K562 (cell line): ENCODE measurements at regions not wholly inside any gene's neighbourhood (a gene's known extent, or its start where the extent isn't known, plus 50 kb on each side); places are given as distances from the start of the nearest gene placed in this dataset.

Experiments used
- BRCA1 ChIP-seq, 2 experiments: fragments of 450-650 bp in 1 of 2; sonication (generic) in 1 of 2; formaldehyde crosslinking in 1 of 2; IDR thresholded peaks; 2 replicates each; pipeline versions ENCODE4 v1.5.0 to v1.6.1; 2017 to 2020; ENCODE audit warnings: mild to moderate bottlenecking in 1 of 2, missing genetic modification reagents in 1 of 2
- ELK1 ChIP-seq: sonication (generic); formaldehyde crosslinking; IDR thresholded peaks from 2 replicates; pipeline ENCODE4 v1.8.1; 2022; ENCODE audit warnings: missing genetic modification reagents
- HINFP ChIP-seq: fragments of 450-650 bp; conservative IDR thresholded peaks from 2 replicates; pipeline ENCODE4 v1.6.1; 2016; ENCODE audit warnings: missing genetic modification characterization, low read depth, mild to moderate bottlenecking, control low read depth, missing compliant biosample characterization
- HMG20B ChIP-seq: fragments of 250-450 bp; sonication (Bioruptor Pico); IDR thresholded peaks from 2 replicates; pipeline ENCODE4 v1.5.0; 2021; ENCODE audit warnings: mild to moderate bottlenecking
- KAT7 ChIP-seq: sonication (generic); formaldehyde crosslinking; IDR thresholded peaks from 2 replicates; pipeline ENCODE4 v1.8.0; 2022; ENCODE audit warnings: missing genetic modification reagents, mild to moderate bottlenecking, borderline replicate concordance
- ZNF407 ChIP-seq: fragments of 450-650 bp; IDR thresholded peaks from 2 replicates; pipeline ENCODE4 v1.6.1; 2016; ENCODE audit warnings: low read depth

DNA sequence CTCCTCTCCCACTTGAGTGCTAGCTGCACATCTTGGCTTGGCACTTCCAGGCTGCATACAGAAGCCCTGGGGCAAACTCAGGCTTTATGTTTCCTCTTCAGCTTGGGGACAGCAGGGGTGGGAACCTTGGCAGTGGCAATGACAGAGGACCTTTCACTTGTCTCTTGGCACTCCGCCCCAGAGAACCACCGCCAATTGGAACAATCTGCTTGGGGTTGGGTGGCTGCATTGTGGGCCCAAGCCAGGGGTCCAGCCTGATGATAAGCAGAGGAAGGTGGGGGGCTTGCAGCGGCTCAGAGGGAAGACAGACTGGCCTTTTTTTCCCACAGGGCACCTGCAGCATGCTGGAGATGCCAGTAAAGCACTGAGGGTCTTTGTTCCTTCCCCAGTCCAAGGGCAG is 179.0 kb upstream of the NMUR2 start:
- TF ChIP-seq ELK1 (CRISPR knock-in tag) = no peak
- TF ChIP-seq KAT7 (CRISPR knock-in tag) = no peak
- no peak for TF ChIP-seq ZNF407
- no peak for TF ChIP-seq HMG20B (CRISPR knock-in tag)
- TF ChIP-seq BRCA1 (IDR thresholded peaks at IDR 0.05) = no peak
- no peak for TF ChIP-seq BRCA1 (CRISPR knock-in tag; IDR thresholded peaks at IDR 0.05)
- TF ChIP-seq HINFP = no peak
